HG02678 (cell line): ENCODE measurements at regions not wholly inside any gene's neighbourhood (a gene's known extent, or its start where the extent isn't known, plus 50 kb on each side); places are given as distances from the start of the nearest gene placed in this dataset.

Experiments used
- ATAC-seq: cut with Tn5 transposase; IDR thresholded peaks from one replicate; pipeline ENCODE4 v1.9.1; 2021; ENCODE audit warnings: mild to moderate bottlenecking, moderate library complexity; ENCODE audit not compliant: unreplicated experiment

DNA sequence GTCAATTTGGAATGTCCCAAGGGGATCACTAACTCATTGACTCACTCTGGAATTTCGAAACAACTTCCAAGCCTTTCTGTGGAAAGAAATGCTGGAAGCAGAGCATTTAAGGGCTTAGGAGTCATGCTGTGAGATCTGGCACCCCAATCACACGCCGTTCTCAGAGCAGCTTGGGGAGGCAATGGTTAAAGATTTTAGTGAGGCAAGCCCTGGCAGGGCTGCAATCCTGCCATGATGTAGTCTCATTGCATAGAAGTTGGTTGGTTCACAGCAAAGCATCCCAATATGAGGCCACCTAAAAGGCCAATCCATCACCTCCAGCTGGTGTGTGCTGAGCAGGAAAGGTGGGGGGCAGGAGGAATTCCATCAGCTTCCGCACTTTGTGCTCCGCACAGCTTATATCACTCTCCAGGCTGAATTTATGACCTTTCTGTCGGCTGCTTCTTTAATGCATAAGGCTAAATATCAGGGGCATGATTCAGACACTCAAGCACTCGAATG lies 1043.9 kb upstream of the POU3F3 start:
- ATAC-seq, result no peak

DNA sequence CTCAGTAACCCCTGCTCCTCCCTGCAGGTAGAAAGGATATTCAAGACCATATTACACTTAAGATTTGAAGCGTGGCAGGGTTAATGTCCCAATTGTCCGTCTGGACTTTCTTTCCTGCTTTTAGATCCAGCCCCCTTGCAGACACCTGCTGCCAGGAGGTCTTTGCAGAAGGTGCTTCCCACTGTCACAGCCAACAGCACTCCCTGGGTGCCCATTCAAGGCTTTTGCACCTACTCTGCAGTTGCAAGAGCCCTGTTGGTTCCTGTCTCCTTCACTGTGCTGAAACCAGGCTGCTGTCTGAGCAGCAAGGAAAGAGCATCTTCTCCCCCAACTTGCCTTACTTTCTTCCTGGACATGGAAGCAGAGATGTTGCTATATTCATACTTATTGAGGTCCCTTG lies 1043.0 kb upstream of the POU3F3 start:
- no peak for ATAC-seq

DNA sequence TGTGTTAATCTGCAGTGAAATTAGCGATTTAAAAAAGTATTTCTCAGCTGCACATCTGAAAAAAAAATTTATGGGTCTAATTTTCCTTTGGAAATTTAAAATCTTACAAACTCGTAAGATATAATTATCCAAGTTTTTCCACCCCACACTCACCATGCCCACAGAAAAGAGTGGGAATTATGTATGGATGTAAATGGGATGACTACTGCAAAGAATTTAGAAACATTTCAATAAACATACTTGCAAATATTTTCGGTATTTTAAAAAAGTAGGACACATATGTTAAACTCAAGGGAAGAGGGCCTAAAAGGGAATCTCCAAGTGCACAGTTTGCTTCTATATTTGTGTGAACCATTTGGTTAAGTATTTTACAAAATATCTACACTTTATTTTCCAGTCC lies 1039.9 kb upstream of the POU3F3 start:
- ATAC-seq, result no peak

DNA sequence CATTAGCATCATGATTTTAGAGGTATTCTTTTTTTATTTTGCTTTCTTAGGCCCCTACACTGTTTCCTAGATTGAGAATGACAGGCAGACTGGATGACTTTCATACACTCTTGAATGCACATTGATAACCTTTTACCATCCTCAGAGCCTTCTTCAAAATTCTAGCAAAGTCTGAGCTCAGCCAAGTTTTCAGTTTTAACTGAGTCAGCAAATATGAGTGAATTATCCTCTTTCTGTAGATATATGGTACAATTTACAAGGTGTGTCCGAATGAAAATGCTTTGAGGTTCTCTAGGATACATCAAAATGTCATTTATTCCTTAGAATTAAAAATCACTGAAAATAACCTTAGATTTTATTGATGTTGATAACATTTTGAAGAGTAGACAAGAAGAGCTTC lies 1038.2 kb upstream of the POU3F3 start:
- no peak for ATAC-seq

DNA sequence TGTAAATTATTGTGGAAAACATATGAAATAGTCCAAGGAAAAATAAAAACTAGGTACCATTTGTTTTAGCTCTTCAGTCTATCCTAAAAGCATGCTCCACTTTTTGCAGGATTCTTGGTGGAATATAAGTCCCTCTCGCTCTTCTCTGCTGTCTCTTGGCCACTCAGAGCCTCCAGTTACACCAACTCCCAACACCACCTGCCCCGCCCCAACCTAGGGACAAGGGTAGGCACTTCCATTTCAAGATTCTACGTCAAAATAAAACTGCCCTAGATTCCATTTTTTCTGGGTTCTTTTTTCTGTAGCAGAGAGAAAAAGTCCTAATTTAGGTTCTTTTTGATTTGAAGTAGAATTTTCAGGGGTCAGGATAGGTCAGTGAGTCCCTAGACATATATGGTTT lies 1036.2 kb upstream of the POU3F3 start:
- no peak for ATAC-seq

DNA sequence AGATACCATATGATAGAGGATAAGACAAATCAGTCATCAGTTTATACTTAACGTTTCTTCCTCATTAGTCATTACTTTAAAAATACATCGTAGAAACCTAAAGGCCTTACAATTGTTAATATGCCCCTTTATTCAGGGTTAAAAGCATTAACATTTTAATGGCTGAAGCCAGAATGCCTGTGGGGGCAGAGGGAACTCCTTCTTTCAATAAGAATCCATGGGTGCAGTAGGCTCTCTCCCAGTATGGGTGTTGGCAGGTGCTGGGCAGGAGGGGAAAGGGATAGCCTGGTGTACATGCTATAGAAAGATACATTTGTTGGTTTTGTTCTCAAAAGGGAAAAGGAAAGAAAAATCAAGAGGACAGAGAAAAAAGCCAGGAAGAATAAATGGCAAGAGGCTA lies 1035.7 kb upstream of the POU3F3 start:
- ATAC-seq, result no peak

DNA sequence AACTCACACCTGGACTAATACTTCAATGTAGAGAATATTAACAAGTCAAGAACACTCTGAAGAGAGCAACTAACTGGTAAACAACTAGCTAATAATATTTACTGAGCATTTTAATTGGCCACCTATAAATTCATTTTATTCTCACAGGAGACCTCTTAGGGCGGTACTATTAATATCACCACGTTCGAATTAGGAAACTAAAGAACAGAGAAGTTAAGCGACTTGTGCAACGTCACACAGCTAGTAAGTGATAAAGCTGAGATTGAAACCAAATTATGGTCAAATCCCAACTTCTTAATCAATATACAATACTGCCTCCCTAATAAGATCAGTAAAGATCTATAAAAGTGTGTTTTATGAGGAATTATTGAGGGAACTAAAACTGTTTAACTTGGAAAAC lies 1034.3 kb upstream of the POU3F3 start:
- no peak for ATAC-seq

DNA sequence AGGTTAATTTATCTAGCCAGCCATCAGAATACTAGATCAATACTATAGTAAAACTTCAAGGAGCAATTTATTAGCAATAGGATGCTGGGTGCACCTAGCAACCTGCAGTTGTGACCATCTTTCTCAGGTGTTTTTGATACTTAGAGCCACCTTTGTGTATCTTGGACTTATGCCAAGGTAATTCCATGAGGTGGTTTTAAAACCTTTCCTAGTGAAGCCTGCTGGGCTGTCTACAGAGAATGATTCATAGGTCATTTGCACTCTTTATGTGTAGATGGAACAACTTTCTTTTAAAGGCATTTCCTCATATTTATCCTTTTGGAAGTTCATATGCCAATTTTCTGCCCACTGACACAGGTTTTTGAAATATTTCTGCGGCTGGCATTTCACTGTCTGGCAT lies 1030.1 kb upstream of the POU3F3 start:
- ATAC-seq, result no peak

DNA sequence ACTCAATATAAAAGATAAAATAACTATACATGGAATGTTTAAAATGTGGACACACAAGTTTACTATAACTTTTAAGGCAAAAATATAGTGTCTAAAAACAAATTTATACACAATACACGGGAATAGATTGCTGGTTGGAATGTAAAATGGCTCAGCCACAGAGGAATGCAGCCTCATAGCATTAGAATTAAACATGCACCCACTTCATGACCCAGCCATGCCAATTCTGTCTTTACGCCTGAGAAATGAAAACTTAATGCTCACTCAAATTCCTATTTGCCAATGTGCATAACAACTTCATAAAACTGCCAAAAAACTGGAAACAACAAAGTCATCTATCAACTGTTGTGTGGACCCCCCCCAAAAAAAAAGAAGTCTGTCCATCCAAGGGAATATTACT lies 1006.6 kb upstream of the POU3F3 start:
- ATAC-seq, result no peak

DNA sequence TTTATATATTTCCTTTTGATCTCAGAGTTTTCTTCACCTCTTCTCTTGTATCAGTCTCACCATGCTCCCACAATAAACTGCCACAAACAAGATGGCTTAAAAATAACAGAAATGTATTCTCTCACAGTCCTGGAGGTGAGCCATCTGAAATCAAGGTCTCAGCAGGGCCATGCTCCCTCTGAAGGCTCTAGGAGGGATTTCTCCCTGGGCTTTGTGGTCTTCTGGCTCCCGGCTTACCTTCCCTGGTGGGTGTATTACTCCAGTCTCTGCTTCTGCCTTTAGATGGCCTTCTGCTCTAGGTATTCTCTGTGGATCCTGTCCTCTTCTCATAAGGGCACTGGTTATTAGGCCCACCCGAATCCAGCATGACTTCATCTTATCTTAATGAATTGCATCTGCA lies 994.7 kb upstream of the POU3F3 start:
- no peak for ATAC-seq

DNA sequence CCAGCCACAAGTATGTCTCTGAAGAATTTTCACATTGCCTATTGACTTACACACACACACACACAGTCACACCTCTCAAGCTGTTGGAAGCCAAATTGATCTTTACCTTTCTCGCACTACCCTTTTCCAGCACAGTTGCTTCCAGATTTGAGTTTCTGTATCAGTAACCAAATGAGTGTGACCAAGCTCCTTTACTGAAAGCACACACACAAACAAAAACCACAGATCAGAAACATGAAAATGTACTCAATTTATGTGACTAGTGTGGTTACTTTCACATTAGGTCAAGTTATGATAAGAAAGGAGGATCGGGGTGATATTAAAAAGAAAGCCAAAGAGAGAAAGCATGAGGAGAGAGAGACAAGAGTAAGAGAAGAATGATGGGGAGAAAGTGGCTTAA lies 993.9 kb upstream of the POU3F3 start:
- no peak for ATAC-seq

DNA sequence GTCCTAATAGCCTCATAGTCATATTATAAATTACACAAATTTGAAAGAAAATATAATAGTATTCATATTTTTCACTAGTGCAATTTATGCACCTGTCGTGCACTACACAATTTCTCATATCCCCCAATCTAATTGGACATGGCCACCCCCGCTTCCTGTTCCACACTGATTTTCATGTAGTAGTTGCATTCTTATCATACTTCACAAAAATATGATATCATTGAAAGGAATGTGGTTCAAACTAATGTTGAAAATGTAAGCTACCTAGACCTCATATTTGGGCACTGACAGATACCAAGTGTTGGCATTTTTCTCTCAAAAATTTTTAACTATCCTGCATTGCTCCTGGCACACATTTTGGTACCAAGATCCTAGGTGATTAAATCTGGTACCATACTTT lies 985.5 kb upstream of the POU3F3 start:
- no peak for ATAC-seq

DNA sequence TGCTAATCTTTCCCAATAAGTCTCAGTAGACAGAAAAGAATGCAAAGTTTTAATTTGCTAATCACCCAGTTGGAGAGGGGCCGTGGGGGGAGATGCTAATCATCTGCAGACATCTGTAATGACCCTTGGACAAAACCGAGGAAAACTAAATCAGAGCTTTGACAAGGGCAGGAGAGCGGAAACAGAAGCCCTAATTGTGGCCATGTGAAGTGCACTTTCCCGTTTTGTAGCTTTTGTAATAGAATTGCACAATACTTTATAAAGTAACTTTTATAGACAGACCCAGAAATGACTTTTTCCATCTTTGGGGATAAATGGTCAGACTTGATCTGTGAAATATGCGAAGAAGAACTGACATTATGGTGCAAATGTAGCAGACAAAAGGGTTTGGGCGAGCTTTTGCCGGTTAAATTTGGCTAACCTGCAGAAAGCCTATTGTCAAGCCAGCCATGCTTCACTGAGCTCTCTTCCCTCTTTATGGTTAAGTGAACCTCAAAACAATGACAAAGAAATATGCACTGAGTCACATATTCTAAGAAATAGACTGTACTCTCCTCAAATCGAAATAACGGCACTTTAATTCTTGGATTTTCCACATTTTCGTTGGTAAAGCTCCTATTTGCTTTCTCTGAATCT lies 980.1 kb upstream of the POU3F3 start:
- no peak for ATAC-seq

DNA sequence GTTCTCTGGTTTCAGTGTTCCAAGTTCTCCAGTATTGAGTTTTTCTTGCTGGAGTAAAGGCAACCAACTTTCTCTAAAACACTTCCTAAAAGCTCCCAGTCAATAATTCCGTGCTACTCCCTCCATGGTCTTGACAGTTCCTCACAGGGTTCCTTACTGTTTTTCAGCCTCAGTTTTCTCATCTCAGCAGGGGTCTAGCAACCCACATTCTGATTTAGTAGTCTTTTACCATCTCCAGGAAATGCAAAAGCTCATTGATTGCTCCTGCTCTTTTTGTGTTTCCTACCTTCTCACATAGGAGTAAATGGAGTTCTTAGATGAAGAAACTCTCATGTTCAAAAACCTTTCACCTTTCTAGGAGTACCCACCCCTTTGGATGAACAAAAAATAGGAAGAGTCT lies 978.8 kb upstream of the POU3F3 start:
- ATAC-seq, result no peak

DNA sequence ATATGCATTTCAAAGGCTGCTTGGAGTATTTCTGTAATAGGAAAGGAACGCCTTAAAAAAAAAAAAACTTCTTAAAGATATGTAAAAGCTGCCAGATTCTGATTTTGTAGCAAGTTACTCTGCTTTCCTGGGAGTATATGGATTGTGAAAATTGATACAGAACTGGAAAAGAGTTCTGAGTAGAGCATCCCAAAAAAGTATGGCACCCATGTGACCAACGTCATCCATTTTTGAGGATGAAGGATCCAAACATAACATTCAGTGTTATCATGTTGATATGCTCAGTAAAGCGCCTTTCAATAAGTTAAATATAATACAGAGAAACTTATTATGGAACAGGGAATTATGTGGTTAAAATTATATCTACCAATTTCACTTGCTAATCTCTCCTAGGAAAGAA lies 978.4 kb upstream of the POU3F3 start:
- no peak for ATAC-seq

DNA sequence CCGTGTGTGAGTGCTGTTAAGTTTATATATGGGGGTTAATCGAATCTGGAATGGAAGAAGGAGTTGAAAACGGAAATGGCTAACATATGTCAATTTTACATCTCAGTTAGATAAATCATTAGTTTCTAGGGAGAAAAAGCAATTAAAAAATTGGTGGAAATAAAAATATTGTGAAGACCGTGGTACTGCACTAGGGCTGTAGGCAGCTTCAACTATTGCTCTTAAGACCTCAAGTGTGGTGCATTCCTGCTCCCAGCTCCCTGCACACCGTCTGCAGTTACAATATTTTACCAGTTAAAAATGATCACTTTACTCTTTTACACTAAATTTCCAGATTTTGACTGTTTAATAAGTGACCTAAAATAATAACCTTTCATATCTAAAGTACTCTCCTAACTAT lies 977.3 kb upstream of the POU3F3 start:
- ATAC-seq, result no peak

DNA sequence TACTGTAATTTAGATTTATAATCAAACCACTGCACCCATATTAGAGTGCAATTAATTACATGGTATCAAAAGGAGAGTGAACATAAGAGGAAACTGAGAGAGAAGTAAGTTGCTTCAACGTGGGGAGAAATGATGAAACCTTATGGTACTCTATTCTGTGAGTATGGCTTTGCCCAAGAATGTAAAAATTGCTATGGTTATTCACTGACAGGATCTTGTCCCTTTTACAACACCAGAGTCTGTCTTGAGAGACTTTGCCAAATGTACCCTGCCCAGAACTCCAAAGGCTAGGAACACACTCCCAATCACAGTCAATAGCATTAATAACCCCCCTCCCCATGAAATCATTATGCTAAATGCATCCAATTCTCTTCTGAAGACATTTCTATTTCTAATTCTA lies 974.8 kb upstream of the POU3F3 start:
- ATAC-seq, result no peak

DNA sequence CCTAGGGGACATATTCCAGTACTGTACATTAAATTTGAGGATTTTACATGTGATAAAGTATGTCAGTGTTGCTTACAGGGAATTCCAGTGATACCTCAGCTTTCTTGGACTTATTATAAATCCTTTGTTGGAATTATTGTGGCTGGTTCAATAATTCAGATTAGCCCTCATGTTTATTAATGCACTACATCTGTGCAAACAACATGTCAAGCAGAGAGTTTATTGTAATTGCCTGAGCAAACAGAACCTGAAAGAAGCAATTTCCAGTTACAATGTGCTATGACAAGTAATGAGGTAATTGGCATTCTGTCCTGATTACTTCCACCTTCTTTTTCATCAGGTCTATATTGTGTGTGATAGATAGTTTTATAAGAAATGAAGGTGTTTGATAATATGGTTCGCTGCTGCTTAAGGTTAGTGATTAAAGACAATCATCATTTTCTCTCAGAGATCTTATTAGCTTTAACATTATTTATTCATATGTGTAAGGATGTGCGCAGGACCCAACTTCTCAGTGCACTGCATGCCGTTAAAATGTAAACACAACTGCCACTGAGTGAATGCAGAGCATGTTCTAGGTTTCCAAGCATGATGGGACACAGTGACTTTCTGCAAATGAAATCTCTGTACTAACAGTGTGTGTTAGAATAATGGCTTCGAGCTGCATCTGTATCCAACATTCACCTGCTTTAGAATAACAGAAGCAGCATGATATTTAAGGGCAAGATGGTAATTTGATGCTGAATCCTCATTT lies 973.7 kb upstream of the POU3F3 start:
- no peak for ATAC-seq

DNA sequence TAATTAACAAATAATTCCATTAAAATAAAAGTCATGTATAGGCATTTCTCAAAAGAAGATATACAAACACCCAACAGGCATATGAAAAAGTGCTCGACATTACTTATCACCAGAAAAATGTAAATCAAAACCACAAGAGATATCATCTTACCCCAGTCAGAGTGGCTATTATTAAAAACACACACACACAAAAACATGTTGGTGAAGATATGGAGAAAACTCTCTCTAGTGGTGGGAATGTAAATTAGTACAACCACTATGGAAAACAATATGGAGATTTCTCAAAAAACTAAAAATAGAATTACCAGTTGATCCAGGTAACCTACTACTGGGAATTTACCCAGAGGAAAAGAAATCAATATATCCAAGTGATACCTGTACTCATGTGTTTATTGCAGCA lies 966.3 kb upstream of the POU3F3 start:
- ATAC-seq, result no peak

DNA sequence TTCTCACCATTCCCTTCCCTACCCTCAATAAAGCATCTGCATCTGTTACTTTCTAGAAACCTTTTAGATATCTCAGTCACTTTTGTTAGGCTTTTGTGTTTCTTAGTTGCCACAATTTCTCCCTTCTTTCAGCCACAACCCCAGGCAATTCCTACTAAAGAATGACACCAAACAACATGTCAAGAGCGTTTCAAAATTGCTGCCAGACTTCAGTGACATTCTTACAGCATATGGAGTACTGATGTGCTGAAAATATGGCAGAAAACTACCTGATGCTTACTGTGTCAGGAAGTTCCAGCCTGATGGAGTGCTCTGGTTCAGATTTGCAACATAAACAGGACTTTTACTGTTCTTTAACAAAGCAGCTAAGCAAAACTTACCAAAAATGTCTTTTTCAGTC lies 957.7 kb upstream of the POU3F3 start:
- no peak for ATAC-seq

DNA sequence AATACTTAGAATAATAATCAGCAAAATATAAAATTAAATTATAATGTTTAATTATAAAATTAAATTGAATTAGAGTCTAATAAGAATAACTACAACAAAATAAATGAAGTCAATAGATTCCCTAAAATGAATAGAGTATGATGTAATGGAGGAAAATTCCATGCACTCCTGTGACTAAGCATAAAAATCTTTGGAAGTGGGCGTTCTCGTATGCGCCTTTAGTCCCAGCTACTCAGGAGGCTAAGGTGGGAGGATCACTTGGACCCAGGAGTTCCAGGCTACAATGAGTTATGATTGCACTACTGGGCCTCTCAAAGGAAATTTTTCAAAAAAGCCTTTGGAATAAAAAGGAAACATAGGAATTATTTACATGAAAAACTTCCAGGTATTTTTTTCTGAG lies 955.4 kb upstream of the POU3F3 start:
- ATAC-seq, result no peak

DNA sequence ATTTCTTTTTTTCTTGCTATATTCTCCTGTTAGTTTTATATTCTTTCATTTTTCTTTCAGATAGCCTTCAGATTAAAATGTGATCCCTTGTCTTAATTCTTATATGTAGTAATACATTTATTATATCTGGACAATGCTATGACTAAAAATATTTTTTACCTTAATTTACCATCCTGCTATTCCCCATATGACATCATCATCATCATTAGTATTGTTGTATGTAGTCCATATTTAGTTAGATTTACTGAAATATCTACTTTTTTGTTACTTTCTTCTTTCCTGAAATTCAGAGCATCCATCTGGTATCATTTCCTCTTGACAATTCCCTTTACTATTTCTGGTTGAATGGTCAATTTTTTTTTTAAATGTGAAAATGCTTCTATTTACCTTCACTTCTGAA lies 951.6 kb upstream of the POU3F3 start:
- no peak for ATAC-seq

DNA sequence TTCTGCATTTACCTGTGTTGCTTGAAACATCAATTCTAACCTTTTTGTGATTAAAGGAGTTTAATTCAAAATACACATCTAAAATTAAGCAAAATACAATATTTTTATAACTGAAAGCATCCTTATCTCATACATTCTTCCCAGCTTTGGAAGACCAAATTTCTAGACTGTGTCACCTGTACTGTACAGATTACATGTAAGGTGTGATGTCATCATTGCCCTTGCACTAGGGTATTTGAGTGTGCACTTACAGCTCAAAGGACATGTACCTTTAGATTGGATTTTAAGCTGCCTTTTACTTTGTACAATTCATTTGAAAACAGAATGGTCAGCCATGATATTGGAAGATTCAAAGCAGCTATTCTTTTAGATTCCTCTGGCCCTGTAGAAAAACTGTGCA lies 932.8 kb upstream of the POU3F3 start:
- no peak for ATAC-seq
